HepG2 (cell line): ENCODE measurements at regions not wholly inside any gene's neighbourhood (a gene's known extent, or its start where the extent isn't known, plus 50 kb on each side); places are given as distances from the start of the nearest gene placed in this dataset.

Experiments used
- CBX5 ChIP-seq: sonication (generic); formaldehyde crosslinking; IDR thresholded peaks from 2 replicates; pipeline ENCODE4 v1.4.0; 2020; ENCODE audit warnings: missing genetic modification reagents, borderline replicate concordance
- IKZF5 ChIP-seq: IDR thresholded peaks from 2 replicates; pipeline ENCODE4 v1.6.1; 2018; ENCODE audit warnings: missing genetic modification reagents, mild to moderate bottlenecking, missing compliant biosample characterization
- ISX ChIP-seq: sonication (generic); formaldehyde crosslinking; conservative IDR thresholded peaks from 2 replicates; pipeline ENCODE4 v1.5.0; 2020; ENCODE audit warnings: missing genetic modification reagents
- NFKBIZ ChIP-seq: IDR thresholded peaks from 2 replicates; pipeline ENCODE4 v1.6.1; 2018; ENCODE audit warnings: missing genetic modification reagents, missing compliant biosample characterization
- POLR2G ChIP-seq: fragments of 200-400 bp; formaldehyde crosslinking; IDR thresholded peaks from 2 replicates; pipeline ENCODE4 v1.6.1; 2018; ENCODE audit warnings: mild to moderate bottlenecking, low read depth, low read length, moderate library complexity
- PRDM4 ChIP-seq: sonication (generic); formaldehyde crosslinking; IDR thresholded peaks from 2 replicates; pipeline ENCODE4 v1.9.0; 2021; ENCODE audit warnings: missing genetic modification reagents, borderline replicate concordance
- STAT6 ChIP-seq: sonication (generic); formaldehyde crosslinking; IDR thresholded peaks from 2 replicates; pipeline ENCODE4 v1.4.0; 2020; ENCODE audit warnings: missing genetic modification reagents, mild to moderate bottlenecking, borderline replicate concordance
- TCF7 ChIP-seq: sonication (generic); IDR thresholded peaks from 2 replicates; pipeline ENCODE4 v1.6.1; 2016; ENCODE audit warnings: antibody characterized with exemption, low read depth

- TF ChIP-seq IKZF5 (CRISPR knock-in tag), result no peak
- TF ChIP-seq STAT6 (CRISPR knock-in tag), result no peak
- no peak for TF ChIP-seq TCF7
- no peak for TF ChIP-seq NFKBIZ (CRISPR knock-in tag)
- no peak for TF ChIP-seq PRDM4 (CRISPR knock-in tag)
- no peak for TF ChIP-seq ISX (CRISPR knock-in tag)
- no peak for TF ChIP-seq CBX5 (CRISPR knock-in tag)
- TF ChIP-seq POLR2G, result no peak
Observed at GRCh38 chr1:116856312-116856711, 53.4 kb upstream of the PTGFRN start (continued).
